Common myeloid progenitor, CD34-positive (primary cell): ENCODE measurements at regions not wholly inside any gene's neighbourhood (a gene's known extent, or its start where the extent isn't known, plus 50 kb on each side); places are given as distances from the start of the nearest gene placed in this dataset.
A peak's percentile ranks its signal among the peaks of the same experiment; 100 is the strongest.

Experiments
- CTCF ChIA-PET: fragments of 350-600 bp; sonication (Branson Sonifier 250); formaldehyde crosslinking; loops from one replicate; lab custom pipeline; 2021; ENCODE audit warnings: antibody characterized with exemption; lab: Charles Lee
- POLR2A ChIA-PET: fragments of 350-600 bp; sonication (Branson Sonifier 250); formaldehyde crosslinking; loops from one replicate; lab custom pipeline; 2021; ENCODE audit warnings: antibody characterized with exemption; lab: Charles Lee
- DNase-seq, 3 donors: peaks; one replicate each; pipeline versions ENCODE4 v3.0.0 to v3.0.0-alpha.2; 2013
- H3K27ac ChIP-seq, 2 experiments: 1 replicate in 1 of 2; 2 replicates in 1 of 2; pipeline ENCODE4 v1.7.0; 2013; ENCODE audit warnings: inconsistent platforms in 2 of 2, low read length in 2 of 2, mild to moderate bottlenecking in 2 of 2, low read depth in 1 of 2, moderate library complexity in 1 of 2; ENCODE audit not compliant: severe bottlenecking in 2 of 2, insufficient read depth in 1 of 2, poor library complexity in 1 of 2
- H3K27me3 ChIP-seq, 5 experiments: replicated peaks in 2 of 5; 1 replicate in 3 of 5; 2 replicates in 2 of 5; pipeline versions ENCODE4 v1.6.1 to v1.7.0; 2013; ENCODE audit warnings: low read length in 4 of 5, mild to moderate bottlenecking in 2 of 5, moderate library complexity in 2 of 5, inconsistent platforms in 1 of 5; ENCODE audit not compliant: insufficient read depth in 5 of 5, control insufficient read depth in 4 of 5
- H3K36me3 ChIP-seq, 4 experiments: 1 replicate in 2 of 4; 2 replicates in 2 of 4; pipeline versions ENCODE4 v1.6.1 to v1.7.0; 2013; ENCODE audit warnings: low read length in 3 of 4, control low read depth in 1 of 4, mild to moderate bottlenecking in 1 of 4; ENCODE audit not compliant: control insufficient read depth in 4 of 4, insufficient read depth in 4 of 4
- H3K4me1 ChIP-seq, 4 experiments: 1 replicate in 3 of 4; 2 replicates in 1 of 4; pipeline versions ENCODE4 v1.6.1 to v1.7.1; 2013; ENCODE audit warnings: low read length in 3 of 4, mild to moderate bottlenecking in 3 of 4, control low read depth in 1 of 4, inconsistent platforms in 1 of 4, moderate library complexity in 1 of 4; ENCODE audit not compliant: control insufficient read depth in 4 of 4, insufficient read depth in 4 of 4; ENCODE audit errors: control extremely low read depth in 1 of 4
- H3K4me3 ChIP-seq, 7 experiments: 1 replicate in 4 of 7; 2 replicates in 3 of 7; pipeline versions ENCODE4 v1.5.1 to v1.7.0; 2013; ENCODE audit warnings: mild to moderate bottlenecking in 7 of 7, low read length in 6 of 7, moderate library complexity in 6 of 7, inconsistent platforms in 2 of 7, low read depth in 2 of 7, control low read depth in 1 of 7; ENCODE audit not compliant: insufficient read depth in 4 of 7, control insufficient read depth in 1 of 7; ENCODE audit errors: extremely low read depth in 1 of 7
- H3K9me3 ChIP-seq, 5 experiments: 1 replicate in 4 of 5; 2 replicates in 1 of 5; pipeline versions ENCODE4 v1.6.1 to v1.7.1; 2013; ENCODE audit warnings: low read length in 4 of 5, mild to moderate bottlenecking in 2 of 5, inconsistent platforms in 1 of 5, low read depth in 1 of 5, moderate library complexity in 1 of 5; ENCODE audit not compliant: control insufficient read depth in 4 of 5, insufficient read depth in 2 of 5; ENCODE audit errors: control extremely low read depth in 1 of 5
- WGBS: methylation state at CpG from one replicate; pipeline ENCODE4 v1.1.5; 2013; ENCODE audit not compliant: insufficient coverage; 5-methylcytosine and 5-hydroxymethylcytosine counted together

DNA sequence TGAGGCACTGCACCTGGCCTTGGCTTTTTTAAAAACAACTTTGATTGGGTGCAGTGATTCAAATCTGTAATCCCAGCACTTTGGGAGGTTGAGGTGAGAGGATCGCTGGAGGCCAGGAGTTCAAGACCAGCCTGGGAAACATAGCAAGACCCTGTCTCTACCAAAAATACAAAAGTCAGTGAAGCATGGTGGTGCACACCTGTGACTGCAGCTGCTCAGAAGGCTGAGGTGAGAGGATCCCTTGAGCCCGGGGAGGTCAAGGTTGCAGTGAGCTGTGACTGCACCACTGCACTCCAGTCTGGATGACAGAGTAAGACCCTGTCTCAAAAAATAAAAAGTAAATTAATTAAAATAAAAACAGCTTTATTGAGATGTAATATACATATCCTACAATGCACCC, 84.9 kb downstream of the NPTX2 start:
- H3K4me3 ChIP-seq, result no peak overlapping the region
- ChIA-PET POLR2A (no interaction called here), CTCF (interaction anchor here (1.0 to 1.4 kb wide), 2 partner anchors 17 to 86 kb away, joined by 3 read pairs; no protein-coding TSS in a partner anchor)
- no peak overlapping the region for H3K27ac ChIP-seq
- WGBS, result 100% methylated on average over 2 of the region's 2 CpGs
- peaks cover 0 to 5% (median 0%) of the 10 kb centered on the region in 5 experiments for H3K9me3 ChIP-seq
- no peaks in the 10 kb centered on the region for H3K36me3 ChIP-seq
- H3K27me3 ChIP-seq, result peaks cover 0 to 17% (median 0%) of the 10 kb centered on the region in 5 experiments
- peaks cover 0 to 2% (median 0%) of the 10 kb centered on the region in 4 experiments for H3K4me1 ChIP-seq
- DNase-seq, result no peak

DNA sequence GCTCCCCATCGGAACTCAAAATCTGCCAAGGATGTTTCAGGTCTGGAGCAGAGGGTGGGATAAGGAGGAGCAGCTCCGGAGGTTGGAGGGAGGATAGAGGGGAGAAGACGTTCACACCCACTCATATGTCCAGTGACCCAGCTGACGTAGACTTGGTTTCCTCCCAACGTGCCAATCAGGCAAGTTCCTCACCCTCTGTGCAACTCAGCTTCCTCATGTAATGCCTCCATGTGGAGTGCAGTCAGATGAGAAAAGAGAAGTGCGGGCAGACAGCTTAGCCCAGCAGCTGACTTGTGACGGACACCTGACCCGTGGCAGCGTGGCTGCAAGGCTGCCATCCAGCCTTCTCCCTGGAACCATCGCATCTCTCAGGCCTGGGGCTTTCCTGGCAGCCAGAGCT, 86.8 kb downstream of the NPTX2 start:
- peak in 2 of 3 donors; percentile 35 to 45 for DNase-seq
- 11% methylated on average over 6 of the region's 10 CpGs for WGBS
- CTCF ChIA-PET, result interaction anchor here (1.1 kb wide), 2 partner anchors 16 to 87 kb away, joined by 3 to 5 read pairs; partner anchors contain the start of gene NPTX2

DNA sequence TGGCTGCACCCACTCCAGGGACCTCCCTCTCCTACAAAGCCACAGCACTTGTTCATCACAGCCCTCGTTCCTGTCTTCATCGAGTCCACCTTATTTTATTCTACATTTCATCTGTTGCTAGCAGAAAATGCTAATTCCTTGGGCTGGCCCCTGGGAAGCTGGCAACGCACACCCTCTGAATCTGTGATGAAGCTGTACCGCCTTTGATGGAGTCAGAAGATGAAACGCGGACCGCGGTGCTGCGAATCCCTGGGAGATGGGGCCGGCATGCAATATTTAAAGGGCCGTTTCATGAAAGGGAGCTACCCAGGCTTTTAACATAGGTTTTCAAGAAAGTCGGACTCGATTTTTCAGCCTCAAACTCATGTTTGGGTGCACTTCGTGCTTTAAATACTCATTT, 88.5 kb downstream of the NPTX2 start:
- no peak overlapping the region for H3K4me3 ChIP-seq
- WGBS, result 59% methylated on average over 14 of the region's 14 CpGs
- H3K27ac ChIP-seq, result no peak overlapping the region
- CTCF ChIA-PET, result interaction anchor here (0.6 kb wide), 1 partner anchor 9 kb away, joined by 3 read pairs; no protein-coding TSS in a partner anchor
- no peaks in the 10 kb centered on the region for H3K9me3 ChIP-seq
- POLR2A ChIA-PET, result no interaction called here
- peaks cover 0 to 2% (median 0%) of the 10 kb centered on the region in 4 experiments for H3K4me1 ChIP-seq
- no peaks in the 10 kb centered on the region for H3K36me3 ChIP-seq
- no peak for DNase-seq
- H3K27me3 ChIP-seq, result peaks cover 0 to 17% (median 0%) of the 10 kb centered on the region in 5 experiments

More for the DNA sequence above, 86.8 kb downstream of the NPTX2 start:
- POLR2A ChIA-PET, result interaction anchor here (0.6 kb wide), 1 partner anchor 8 kb away, joined by 3 read pairs; no protein-coding TSS in a partner anchor
- H3K4me1 ChIP-seq, result peaks cover 0 to 2% (median 0%) of the 10 kb centered on the region in 4 experiments
- no peaks in the 10 kb centered on the region for H3K36me3 ChIP-seq
- no peaks in the 10 kb centered on the region for H3K9me3 ChIP-seq
- no peak overlapping the region for H3K27ac ChIP-seq
- H3K27me3 ChIP-seq, result peaks cover 0 to 17% (median 0%) of the 10 kb centered on the region in 5 experiments
- H3K4me3 ChIP-seq, result no peak overlapping the region

DNA sequence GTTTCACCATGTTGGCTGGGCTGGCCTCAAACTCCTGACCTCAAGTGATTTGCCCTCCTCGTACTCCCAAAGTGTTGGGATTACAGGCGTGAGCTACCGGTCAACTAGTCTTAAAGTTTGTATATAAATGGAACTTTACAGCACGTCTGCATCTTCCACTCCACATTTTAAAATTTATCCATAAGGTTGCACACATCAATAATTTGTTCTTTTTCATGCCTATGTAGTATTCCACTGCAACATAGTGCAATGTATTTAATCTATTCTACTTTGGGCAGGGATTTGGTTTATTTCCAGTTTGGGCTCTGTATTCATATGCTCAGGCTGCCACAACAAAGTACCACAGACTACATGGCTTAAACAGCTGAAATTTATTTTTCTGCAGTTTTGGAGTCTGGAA, 90.0 kb downstream of the NPTX2 start:
- peaks cover 0 to 2% (median 0%) of the 10 kb centered on the region in 4 experiments for H3K4me1 ChIP-seq
- H3K27ac ChIP-seq, result no peak overlapping the region
- DNase-seq, result no peak
- peaks cover 0 to 5% (median 0%) of the 10 kb centered on the region in 5 experiments for H3K9me3 ChIP-seq
- H3K4me3 ChIP-seq, result no peak overlapping the region
- POLR2A ChIA-PET, result no interaction called here
- no peaks in the 10 kb centered on the region for H3K36me3 ChIP-seq
- no CpG with 5 or more reads among the region's 4 CpGs for WGBS
- CTCF ChIA-PET, result interaction anchor here (1.1 kb wide), 1 partner anchor 13 kb away, joined by 3 read pairs; no protein-coding TSS in a partner anchor
- peaks cover 0 to 17% (median 0%) of the 10 kb centered on the region in 5 experiments for H3K27me3 ChIP-seq

DNA sequence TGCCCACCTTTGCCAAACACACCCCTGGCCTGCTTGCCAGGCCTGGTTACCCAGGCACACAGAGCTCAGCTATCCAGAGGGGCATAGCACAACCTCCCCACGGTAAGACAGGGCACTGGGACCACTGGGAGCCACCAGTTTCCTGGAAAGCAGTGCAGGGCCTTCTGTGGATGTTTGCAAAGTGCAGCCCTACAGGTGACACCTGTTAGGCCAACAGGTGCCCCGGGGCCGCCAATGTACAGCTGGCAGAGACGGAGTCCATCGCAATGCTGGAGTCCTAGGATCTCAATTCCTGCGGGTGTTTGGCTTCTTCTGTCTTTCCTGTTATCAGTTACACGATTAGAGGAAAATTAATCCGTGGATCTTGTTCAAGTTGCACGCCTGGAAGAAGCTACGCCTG, 94.9 kb downstream of the NPTX2 start:
- Histone ChIP-seq H3K36me3 (no peaks in the 10 kb centered on the region), H3K27ac (no peak overlapping the region), H3K4me3 (no peak overlapping the region), H3K9me3 (peaks cover 0 to 5% (median 0%) of the 10 kb centered on the region in 5 experiments), H3K4me1 (no peaks in the 10 kb centered on the region), H3K27me3 (peaks cover 0 to 8% (median 0%) of the 10 kb centered on the region in 5 experiments)
- no peak for DNase-seq
- ChIA-PET CTCF (no interaction called here), POLR2A (no interaction called here)
- WGBS, result 93% methylated on average over 10 of the region's 10 CpGs

DNA sequence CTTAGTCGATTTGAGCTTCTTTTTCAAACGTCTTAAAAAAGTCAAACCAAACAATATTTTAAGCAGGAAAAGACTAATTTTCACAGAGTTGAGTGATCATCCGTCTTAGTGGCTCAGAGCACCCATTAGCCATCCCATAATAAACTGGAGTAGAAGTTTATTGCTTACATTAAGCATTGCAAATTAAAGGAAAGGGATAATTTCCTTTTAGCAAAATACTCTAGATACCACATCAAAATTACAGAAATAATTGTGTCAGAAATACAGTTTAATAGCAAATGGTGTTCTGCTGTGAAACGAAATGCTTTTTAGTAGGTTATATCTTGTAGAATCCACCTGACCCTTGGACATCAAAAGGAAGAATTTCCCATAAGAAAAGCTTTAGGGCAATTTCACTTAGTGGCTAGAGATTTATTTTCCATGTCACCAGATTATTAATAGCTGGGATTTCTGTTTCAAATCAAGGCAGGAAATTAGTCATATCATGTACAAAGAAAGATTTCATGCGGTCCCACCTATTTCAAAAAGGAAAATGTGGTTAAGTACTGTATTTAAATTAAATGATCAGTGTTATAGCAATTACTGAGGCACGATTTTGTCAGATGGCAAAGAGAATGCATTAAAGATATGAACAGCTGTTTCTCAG, 96.2 kb downstream of the NPTX2 start:
- Histone ChIP-seq H3K27me3 (peaks cover 0 to 8% (median 0%) of the 10 kb centered on the region in 5 experiments), H3K36me3 (no peaks in the 10 kb centered on the region), H3K9me3 (peaks cover 0 to 5% (median 0%) of the 10 kb centered on the region in 5 experiments), H3K4me3 (no peak overlapping the region), H3K27ac (no peak overlapping the region), H3K4me1 (no peaks in the 10 kb centered on the region)
- 100% methylated on average over 1 of the region's 6 CpGs for WGBS
- POLR2A ChIA-PET, result no interaction called here
- peak in 2 of 3 donors; percentile 25 to 26 for DNase-seq
- CTCF ChIA-PET, result interaction anchor here (1.4 kb wide), 1 partner anchor 12 kb away, joined by 3 read pairs; no protein-coding TSS in a partner anchor

DNA sequence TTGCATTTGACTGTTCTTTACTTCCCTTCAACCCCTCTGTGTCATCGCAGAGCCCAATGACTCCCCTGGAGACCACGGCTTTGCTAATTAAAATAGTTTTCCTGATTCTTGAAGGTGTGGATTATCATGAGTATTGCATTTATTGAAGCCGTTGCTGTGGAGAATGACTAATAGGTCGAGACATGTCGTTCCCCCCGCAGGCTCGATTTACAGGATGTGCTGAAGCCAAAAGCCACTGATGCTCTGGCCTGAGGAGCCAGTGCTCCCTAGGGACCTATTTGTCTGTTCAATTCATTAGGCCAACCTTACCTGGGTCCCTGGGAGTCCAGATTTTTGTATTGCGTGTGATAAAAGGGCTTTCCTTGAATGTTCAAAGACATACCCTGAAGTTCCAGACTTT, 102.3 kb downstream of the NPTX2 start:
- ChIA-PET CTCF (no interaction called here), POLR2A (no interaction called here)
- no peak overlapping the region for H3K4me3 ChIP-seq
- H3K9me3 ChIP-seq, result no peaks in the 10 kb centered on the region
- H3K4me1 ChIP-seq, result no peaks in the 10 kb centered on the region
- H3K27me3 ChIP-seq, result peaks cover 0 to 1% (median 0%) of the 10 kb centered on the region in 5 experiments
- WGBS, result 74% methylated on average over 8 of the region's 8 CpGs
- no peak overlapping the region for H3K27ac ChIP-seq
- H3K36me3 ChIP-seq, result no peaks in the 10 kb centered on the region
- DNase-seq, result no peak
